LNCaP clone FGC (cell line): ENCODE measurements at regions not wholly inside any gene's neighbourhood (a gene's known extent, or its start where the extent isn't known, plus 50 kb on each side); places are given as distances from the start of the nearest gene placed in this dataset.

Experiments
- DNase-seq: peaks from one replicate; pipeline ENCODE4 v3.0.0-alpha.2; 2011; ENCODE audit warnings: low read depth
- H3K4me3 ChIP-seq: 2 replicates; pipeline ENCODE4 v1.5.1; 2011; ENCODE audit warnings: mild to moderate bottlenecking, low read depth, low read length, control low read depth
- TF ChIP-seq, protein P1 (sequence below): IDR thresholded peaks from 2 replicates; pipeline ENCODE4 v1.5.1; 2012; ENCODE audit warnings: mild to moderate bottlenecking; ENCODE audit not compliant: control insufficient read depth, insufficient read depth; ENCODE audit errors: extremely low read depth

DNA sequence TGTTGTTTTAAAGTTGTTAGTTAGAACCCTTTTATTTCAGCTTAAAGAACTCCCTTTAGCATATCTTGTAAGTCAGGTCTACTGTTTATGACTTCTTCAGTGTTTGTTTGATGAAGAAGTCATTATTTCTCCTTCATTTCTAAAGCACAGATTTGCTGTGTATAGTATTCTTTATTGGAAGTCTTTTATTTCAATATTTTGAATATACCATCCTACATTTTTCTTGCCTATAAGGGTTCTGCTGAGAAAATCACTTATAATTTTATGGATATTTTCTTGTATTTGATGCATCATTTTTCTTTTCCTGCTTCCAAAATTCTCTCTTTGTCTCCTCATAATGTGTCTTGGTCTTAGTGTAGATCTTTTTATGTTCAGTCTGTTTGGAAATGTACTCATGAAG, 134.5 kb downstream of the CPXCR1 start:
- TF ChIP-seq, protein P1, sequence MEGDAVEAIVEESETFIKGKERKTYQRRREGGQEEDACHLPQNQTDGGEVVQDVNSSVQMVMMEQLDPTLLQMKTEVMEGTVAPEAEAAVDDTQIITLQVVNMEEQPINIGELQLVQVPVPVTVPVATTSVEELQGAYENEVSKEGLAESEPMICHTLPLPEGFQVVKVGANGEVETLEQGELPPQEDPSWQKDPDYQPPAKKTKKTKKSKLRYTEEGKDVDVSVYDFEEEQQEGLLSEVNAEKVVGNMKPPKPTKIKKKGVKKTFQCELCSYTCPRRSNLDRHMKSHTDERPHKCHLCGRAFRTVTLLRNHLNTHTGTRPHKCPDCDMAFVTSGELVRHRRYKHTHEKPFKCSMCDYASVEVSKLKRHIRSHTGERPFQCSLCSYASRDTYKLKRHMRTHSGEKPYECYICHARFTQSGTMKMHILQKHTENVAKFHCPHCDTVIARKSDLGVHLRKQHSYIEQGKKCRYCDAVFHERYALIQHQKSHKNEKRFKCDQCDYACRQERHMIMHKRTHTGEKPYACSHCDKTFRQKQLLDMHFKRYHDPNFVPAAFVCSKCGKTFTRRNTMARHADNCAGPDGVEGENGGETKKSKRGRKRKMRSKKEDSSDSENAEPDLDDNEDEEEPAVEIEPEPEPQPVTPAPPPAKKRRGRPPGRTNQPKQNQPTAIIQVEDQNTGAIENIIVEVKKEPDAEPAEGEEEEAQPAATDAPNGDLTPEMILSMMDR: no peak
- no peak overlapping the region for H3K4me3 ChIP-seq
- no peak for DNase-seq

DNA sequence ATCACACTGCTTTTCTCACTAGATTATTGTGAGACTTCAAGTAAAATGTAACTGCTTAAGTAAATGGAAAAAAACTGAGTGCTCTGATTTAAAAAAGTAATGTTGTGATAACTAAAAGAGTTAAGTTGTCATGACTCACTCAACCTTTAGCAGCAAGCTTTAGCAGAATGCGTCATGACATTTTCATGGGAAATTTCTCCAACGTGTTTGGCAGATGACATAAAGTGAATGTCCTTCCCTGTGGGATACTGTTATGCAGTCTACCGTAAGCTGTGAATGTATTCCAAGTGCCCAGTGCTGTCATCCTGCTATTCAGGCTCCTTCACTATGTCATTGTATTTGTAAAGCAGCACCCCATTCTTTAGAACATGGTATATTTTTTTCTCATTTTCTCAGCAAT, 136.2 kb downstream of the CPXCR1 start:
- DNase-seq: no peak
- TF ChIP-seq, protein P1: no peak
- H3K4me3 ChIP-seq: no peak overlapping the region

DNA sequence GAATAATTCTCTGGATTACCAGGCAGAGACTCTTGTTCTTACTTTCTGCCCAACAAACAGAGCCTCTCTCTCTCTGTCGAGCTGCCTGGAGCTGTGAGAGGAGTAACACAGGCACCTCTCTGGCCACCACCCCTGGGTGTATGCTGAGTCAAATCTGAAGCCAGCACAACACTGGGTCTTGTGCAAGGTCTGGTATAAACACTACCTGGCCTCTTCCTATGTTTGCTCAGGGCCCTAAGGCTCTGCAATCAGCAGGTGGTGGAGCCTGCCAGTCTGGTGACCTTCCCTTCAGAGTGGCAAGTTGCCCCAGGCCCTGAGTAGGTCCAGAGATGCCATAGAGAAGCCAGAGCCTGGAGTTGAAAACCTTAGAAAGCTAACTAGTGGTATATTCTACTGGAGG, 139.9 kb downstream of the CPXCR1 start:
- TF ChIP-seq, protein P1: no peak
- H3K4me3 ChIP-seq: no peak overlapping the region
- peak; percentile 39 for DNase-seq

DNA sequence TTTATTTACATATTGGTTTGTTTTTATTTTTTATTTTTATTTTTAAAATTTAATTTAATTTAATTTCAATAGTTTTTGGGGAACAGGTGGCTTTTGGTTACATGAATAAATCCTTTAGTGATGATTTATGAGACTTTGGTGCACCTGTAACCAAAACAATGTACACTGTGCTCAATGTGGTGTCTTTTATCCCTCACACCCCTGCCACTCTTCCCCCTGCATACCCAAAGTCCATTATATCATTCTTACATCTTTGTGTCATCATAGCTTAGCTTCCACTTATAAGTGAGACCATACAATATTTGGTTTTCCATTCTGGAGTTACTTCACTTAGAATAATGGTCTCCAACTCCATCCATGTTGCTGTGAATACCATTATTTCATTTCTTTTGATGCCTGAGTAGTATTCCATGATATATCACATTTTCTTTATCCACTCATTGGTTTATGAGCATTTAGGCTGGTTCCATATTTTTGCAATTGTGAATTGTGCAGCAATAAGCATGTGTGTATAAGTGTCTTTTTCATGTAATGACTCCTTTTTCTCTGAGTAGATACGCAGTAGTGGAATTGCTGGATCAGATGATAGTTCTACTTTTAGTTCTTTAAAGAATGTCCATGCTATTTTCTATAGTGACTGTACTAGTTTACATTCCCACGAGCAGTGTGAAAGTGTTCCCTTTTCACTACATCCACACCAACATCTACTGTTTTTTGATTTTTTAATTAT, 157.1 kb downstream of the CPXCR1 start:
- no peak overlapping the region for H3K4me3 ChIP-seq
- TF ChIP-seq, protein P1: no peak
- DNase-seq: no peak

DNA sequence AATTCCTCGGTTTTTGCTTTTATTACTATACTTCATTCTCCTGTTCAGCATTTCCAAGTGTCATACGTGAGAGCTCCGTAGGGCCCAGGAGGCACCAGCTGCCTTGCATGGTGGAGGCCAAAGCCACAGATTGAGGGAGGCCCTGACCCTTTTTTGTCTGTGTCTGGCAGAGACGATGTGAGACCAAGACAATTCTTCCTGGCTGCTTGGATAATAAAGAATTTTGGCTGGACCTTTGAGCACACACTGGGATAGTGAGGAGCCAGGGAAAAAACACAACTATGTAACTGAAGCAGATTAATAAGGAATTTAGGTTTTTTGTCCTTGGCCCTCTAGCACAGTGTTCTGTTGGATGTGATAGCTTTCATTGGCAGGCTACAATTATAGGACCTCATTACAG, 161.0 kb downstream of the CPXCR1 start:
- no peak overlapping the region for H3K4me3 ChIP-seq
- no peak for DNase-seq
- TF ChIP-seq, protein P1: no peak

DNA sequence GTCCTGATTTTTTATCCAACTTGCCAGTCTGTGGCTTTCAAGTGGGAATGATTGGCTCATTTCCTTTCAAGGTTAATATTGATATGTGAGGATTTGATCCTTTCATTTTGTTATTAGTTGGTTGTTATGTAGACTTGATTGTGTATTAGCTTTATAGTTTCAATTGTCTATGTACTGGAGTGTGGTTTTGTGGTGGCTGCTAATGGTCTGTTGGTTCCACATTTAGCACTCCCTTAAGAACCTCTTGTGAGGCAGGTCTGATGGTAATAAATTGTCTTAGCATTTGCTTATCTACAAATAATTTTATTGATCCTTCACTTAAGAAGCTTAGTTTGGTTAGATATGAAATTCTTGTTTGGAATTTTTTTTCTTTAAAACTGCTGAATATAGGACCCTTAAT, 190.6 kb downstream of the CPXCR1 start:
- TF ChIP-seq, protein P1: no peak
- no peak overlapping the region for H3K4me3 ChIP-seq
- DNase-seq: no peak

DNA sequence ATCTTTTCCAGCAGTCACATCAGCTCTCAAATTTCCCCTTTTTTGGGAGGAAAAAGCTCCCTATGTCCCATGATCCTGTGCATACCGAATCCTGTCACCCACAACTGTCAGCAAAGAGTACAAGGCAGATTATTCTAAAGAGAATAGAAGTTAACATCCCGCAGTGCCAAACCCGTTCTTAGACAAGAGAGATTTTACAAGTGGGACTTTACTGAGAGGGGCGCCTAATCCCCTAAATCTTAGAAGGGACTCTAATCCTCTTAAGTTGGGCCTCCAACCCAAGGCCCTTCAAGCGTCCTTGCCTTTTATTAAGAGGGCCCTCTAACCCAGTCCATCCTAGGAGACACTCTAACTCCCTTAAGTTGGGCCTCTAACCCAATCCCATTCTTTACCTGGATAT, 193.9 kb downstream of the CPXCR1 start:
- DNase-seq: no peak
- no peak overlapping the region for H3K4me3 ChIP-seq
- TF ChIP-seq, protein P1: no peak
